T-helper 9 cell (primary cell): ENCODE measurements at regions not wholly inside any gene's neighbourhood (a gene's known extent, or its start where the extent isn't known, plus 50 kb on each side); places are given as distances from the start of the nearest gene placed in this dataset.
"Not testable (repeated sequence)": the region's sequence is repeated elsewhere in the genome, so short reads cannot be mapped to it uniquely, and the experiment has no call there.

ENCODE experiments used
- DNase-seq: peaks from one replicate; pipeline ENCODE4 v3.0.0-alpha.2; 2020

- no peak for DNase-seq
These were observed 618.3 kb upstream of the CLINT1 start for GRCh38 chr5:158477214-158477613.

GRCh38 chr5:158473016-158473635, 614.2 kb upstream of the CLINT1 start:
- no peak for DNase-seq

GRCh38 chr5:158471535-158471924, 612.6 kb upstream of the CLINT1 start:
- no peak for DNase-seq

- no peak for DNase-seq
These were observed 612.0 kb upstream of the CLINT1 start for GRCh38 chr5:158470764-158471534.

GRCh38 chr5:158468444-158468843, 609.5 kb upstream of the CLINT1 start:
- no peak for DNase-seq

GRCh38 chr5:158466191-158466590, 607.2 kb upstream of the CLINT1 start:
- DNase-seq, result no peak

- DNase-seq, result no peak
These were observed 606.4 kb upstream of the CLINT1 start for GRCh38 chr5:158465086-158465972.

GRCh38 chr5:158464383-158464782, 605.4 kb upstream of the CLINT1 start:
- no peak for DNase-seq

- DNase-seq, result no peak
These were observed 605.0 kb upstream of the CLINT1 start for GRCh38 chr5:158463938-158464337.

GRCh38 chr5:158463188-158463587, 604.2 kb upstream of the CLINT1 start:
- DNase-seq, result no peak

- no peak for DNase-seq
These were observed 603.6 kb upstream of the CLINT1 start for GRCh38 chr5:158462349-158463114.

GRCh38 chr5:158461240-158461854, 602.4 kb upstream of the CLINT1 start:
- no peak for DNase-seq

GRCh38 chr5:158458086-158458485, 599.1 kb upstream of the CLINT1 start:
- no peak for DNase-seq

GRCh38 chr5:158456756-158457155, 597.8 kb upstream of the CLINT1 start:
- DNase-seq, result no peak

- no peak for DNase-seq
These were observed 597.3 kb upstream of the CLINT1 start for GRCh38 chr5:158456241-158456640.

- no peak for DNase-seq
These were observed 593.2 kb upstream of the CLINT1 start for GRCh38 chr5:158451993-158452672.

GRCh38 chr5:158451203-158451992, 592.5 kb upstream of the CLINT1 start:
- no peak for DNase-seq

- no peak for DNase-seq
These were observed 591.8 kb upstream of the CLINT1 start for GRCh38 chr5:158450751-158451171.

GRCh38 chr5:158446761-158447160, 587.8 kb upstream of the CLINT1 start:
- not testable (repeated sequence) for DNase-seq

GRCh38 chr5:158439204-158439603, 580.3 kb upstream of the CLINT1 start:
- not testable (repeated sequence) for DNase-seq
